ENCODE measurements at regions not wholly inside any gene's neighbourhood (a gene's known extent, or its start where the extent isn't known, plus 50 kb on each side); places are given as distances from the start of the nearest gene placed in this dataset.

GRCh38 chr9:80792726-80793125 is 896.6 kb downstream of the TLE1 start:
- H3K4me1 ChIP-seq: peaks cover 0 to 13% (median 4%) of the 10 kb centered on the region in 4 donors
- no peak for DNase-seq
- intact Hi-C loops (cut with DNase I; ENCODE audit: low total_unique reads): no loop called here
- H3K27me3 ChIP-seq: no peaks in the 10 kb centered on the region
- H3K9me3 ChIP-seq: no peaks in the 10 kb centered on the region
- WGBS, 2 donors (ENCODE audit: low coverage in 1 of 2): 59 to 70% methylated on average over 3 of the region's 3 CpGs
- TF ChIP-seq POLR2A (IDR thresholded peaks at IDR 0.05) (no peak), POLR2AphosphoS5 (IDR thresholded peaks at IDR 0.05) (no peak)
- TF ChIP-seq, protein P1, sequence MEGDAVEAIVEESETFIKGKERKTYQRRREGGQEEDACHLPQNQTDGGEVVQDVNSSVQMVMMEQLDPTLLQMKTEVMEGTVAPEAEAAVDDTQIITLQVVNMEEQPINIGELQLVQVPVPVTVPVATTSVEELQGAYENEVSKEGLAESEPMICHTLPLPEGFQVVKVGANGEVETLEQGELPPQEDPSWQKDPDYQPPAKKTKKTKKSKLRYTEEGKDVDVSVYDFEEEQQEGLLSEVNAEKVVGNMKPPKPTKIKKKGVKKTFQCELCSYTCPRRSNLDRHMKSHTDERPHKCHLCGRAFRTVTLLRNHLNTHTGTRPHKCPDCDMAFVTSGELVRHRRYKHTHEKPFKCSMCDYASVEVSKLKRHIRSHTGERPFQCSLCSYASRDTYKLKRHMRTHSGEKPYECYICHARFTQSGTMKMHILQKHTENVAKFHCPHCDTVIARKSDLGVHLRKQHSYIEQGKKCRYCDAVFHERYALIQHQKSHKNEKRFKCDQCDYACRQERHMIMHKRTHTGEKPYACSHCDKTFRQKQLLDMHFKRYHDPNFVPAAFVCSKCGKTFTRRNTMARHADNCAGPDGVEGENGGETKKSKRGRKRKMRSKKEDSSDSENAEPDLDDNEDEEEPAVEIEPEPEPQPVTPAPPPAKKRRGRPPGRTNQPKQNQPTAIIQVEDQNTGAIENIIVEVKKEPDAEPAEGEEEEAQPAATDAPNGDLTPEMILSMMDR (IDR thresholded peaks at IDR 0.05): no peak
- in situ Hi-C loops (cut with MboI; ENCODE audit: low pct_ligation_motif_present in 1 of 4, low pct_unique_long_range_greater_than_20kb in 1 of 4, low sequenced_read_pairs in 3 of 4): no loop called here
- no peak overlapping the region for H3K27ac ChIP-seq
- H3K4me3 ChIP-seq: no peak overlapping the region
- H3K36me3 ChIP-seq: no peaks in the 10 kb centered on the region

DNA sequence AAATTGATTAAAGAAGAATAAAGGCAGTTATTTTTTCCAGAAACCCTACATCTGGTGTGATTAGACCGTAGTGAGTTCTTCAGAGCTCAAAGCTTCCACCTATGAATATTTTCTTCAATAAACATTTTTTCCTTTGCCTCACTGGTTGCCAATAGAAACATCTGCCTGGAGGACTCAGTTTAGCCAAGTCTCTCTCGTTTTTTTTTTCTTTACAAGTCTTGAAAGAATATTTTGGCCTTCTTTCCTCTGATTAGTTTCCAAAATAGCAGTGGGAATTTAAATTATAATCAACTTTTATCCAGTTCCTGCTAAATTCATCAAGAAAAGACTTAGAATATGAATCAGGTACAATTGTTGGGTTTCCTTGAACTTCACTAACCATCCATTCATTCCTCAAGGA is 897.5 kb downstream of the TLE1 start:
- 48 to 50% methylated on average over 2 of the region's 2 CpGs for WGBS, 2 donors (ENCODE audit: low coverage in 1 of 2)
- no peak for DNase-seq

DNA sequence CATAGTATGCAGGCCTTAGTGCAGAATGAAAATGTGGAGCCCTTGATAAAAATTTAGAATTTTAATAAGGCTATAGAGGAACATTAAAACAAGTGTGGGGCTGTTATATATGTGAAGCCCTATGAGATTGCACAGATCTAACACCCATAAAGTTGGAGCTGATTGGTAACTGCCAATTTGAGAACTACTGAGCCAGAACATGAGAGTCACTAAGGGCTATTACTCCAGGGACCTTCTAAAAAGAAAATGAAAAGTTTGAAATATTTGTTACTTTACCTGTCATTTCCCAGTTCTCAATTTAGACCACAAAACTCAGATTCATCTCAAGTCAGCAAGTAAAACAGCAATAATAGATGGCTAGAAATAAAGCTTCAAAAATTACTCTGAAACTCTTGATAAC is 898.6 kb downstream of the TLE1 start:
- no peaks in the 10 kb centered on the region for H3K9me3 ChIP-seq
- in situ Hi-C loops (cut with MboI; ENCODE audit: low pct_ligation_motif_present in 1 of 4, low pct_unique_long_range_greater_than_20kb in 1 of 4, low sequenced_read_pairs in 3 of 4) (no loop called here), intact Hi-C loops (cut with DNase I; ENCODE audit: low total_unique reads) (no loop called here)

More for the DNA sequence above, 897.5 kb downstream of the TLE1 start:
- Histone ChIP-seq H3K9me3 (no peaks in the 10 kb centered on the region), H3K27me3 (no peaks in the 10 kb centered on the region), H3K4me3 (no peak overlapping the region), H3K4me1 (peaks cover 0 to 6% (median 1%) of the 10 kb centered on the region in 4 donors), H3K27ac (no peak overlapping the region), H3K36me3 (no peaks in the 10 kb centered on the region)
- intact Hi-C loops (cut with DNase I; ENCODE audit: low total_unique reads): no loop called here
- TF ChIP-seq POLR2A (IDR thresholded peaks at IDR 0.05): no peak
- in situ Hi-C loops (cut with MboI; ENCODE audit: low pct_ligation_motif_present in 1 of 4, low pct_unique_long_range_greater_than_20kb in 1 of 4, low sequenced_read_pairs in 3 of 4): no loop called here

DNA sequence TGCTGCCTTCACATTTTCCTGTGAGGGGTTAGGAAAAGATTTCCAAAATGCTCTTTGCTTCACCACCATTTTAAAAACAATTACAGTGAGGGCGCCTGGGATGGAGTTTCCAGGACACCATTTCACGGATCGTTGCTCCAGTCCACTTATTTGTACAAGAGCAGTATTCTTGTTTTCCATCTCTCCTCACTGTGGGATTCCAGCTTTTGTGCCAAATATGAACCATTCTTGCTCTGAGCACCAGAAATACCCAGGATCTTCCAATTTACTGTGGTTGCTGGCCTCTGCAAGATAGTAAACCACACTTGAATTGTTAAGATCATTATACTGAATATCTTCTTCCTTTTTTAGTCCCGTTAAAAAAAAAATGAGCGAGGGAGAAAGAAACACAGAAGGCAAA is 899.5 kb downstream of the TLE1 start:
- in situ Hi-C loops (cut with MboI; ENCODE audit: low pct_ligation_motif_present in 1 of 4, low pct_unique_long_range_greater_than_20kb in 1 of 4, low sequenced_read_pairs in 3 of 4): no loop called here
- WGBS, 2 donors (ENCODE audit: low coverage in 1 of 2): 87 to 93% methylated on average over 3 to 5 of the region's 5 CpGs
- H3K36me3 ChIP-seq: no peaks in the 10 kb centered on the region

More for the DNA sequence above, 898.6 kb downstream of the TLE1 start:
- H3K4me3 ChIP-seq: no peak overlapping the region
- no peaks in the 10 kb centered on the region for H3K36me3 ChIP-seq
- H3K27me3 ChIP-seq: no peaks in the 10 kb centered on the region
- H3K27ac ChIP-seq: no peak overlapping the region
- TF ChIP-seq EP300 (IDR thresholded peaks at IDR 0.05; ENCODE audit: low read depth) (no peak), POLR2A (IDR thresholded peaks at IDR 0.05) (no peak), POLR2AphosphoS5 (IDR thresholded peaks at IDR 0.05) (no peak)
- TF ChIP-seq, protein P1 (IDR thresholded peaks at IDR 0.05): no peak
- DNase-seq: no peak
- no peaks in the 10 kb centered on the region for H3K4me1 ChIP-seq

More for the DNA sequence above, 899.5 kb downstream of the TLE1 start:
- no peak overlapping the region for H3K27ac ChIP-seq
- DNase-seq: no peak
- no peak overlapping the region for H3K4me3 ChIP-seq
- intact Hi-C loops (cut with DNase I; ENCODE audit: low total_unique reads): loop anchor here (5.0 kb wide), 1 partner anchor 188 kb away; no protein-coding TSS in a partner anchor
- TF ChIP-seq POLR2A (IDR thresholded peaks at IDR 0.05) (no peak), EP300 (IDR thresholded peaks at IDR 0.05; ENCODE audit: low read depth) (no peak), POLR2AphosphoS5 (IDR thresholded peaks at IDR 0.05) (no peak)
- TF ChIP-seq, protein P1 (IDR thresholded peaks at IDR 0.05): no peak
- H3K9me3 ChIP-seq: no peaks in the 10 kb centered on the region
- H3K4me1 ChIP-seq: no peaks in the 10 kb centered on the region
- H3K27me3 ChIP-seq: no peaks in the 10 kb centered on the region

Data from transverse colon (tissue), 4 donors.